Tibial nerve (tissue), 3 donors: ENCODE measurements at regions not wholly inside any gene's neighbourhood (a gene's known extent, or its start where the extent isn't known, plus 50 kb on each side); places are given as distances from the start of the nearest gene placed in this dataset.

Experiments
- EP300 ChIP-seq, 2 donors: sonication (generic); formaldehyde crosslinking; IDR thresholded peaks; one replicate each; pipeline ENCODE4 v1.6.1; 2017; ENCODE audit warnings: antibody characterized with exemption in 2 of 2, mild to moderate bottlenecking in 1 of 2
- POLR2A ChIP-seq, 2 donors: fragments of 450-650 bp; IDR thresholded peaks; one replicate each; pipeline ENCODE4 v1.6.1; 2017; ENCODE audit warnings: antibody characterized with exemption in 2 of 2, mild to moderate bottlenecking in 2 of 2, moderate library complexity in 2 of 2

GRCh38 chr4:1554246-1554875 lies 129.8 kb downstream of the FAM53A start:
- no peak for TF ChIP-seq POLR2A (IDR thresholded peaks at IDR 0.05)
- no peak for TF ChIP-seq EP300 (IDR thresholded peaks at IDR 0.05)
